Psoas muscle (tissue), 7 donors: ENCODE measurements at regions not wholly inside any gene's neighbourhood (a gene's known extent, or its start where the extent isn't known, plus 50 kb on each side); places are given as distances from the start of the nearest gene placed in this dataset.

Source experiments
- ATAC-seq, 4 donors: fragments of 200-7000 bp; cut with Tn5 transposase; one replicate each; pipeline ENCODE4 v1.9.1; 2020; ENCODE audit warnings: moderate library complexity in 3 of 4, mild to moderate bottlenecking in 2 of 4
- DNase-seq, 2 donors: peaks; one replicate each; pipeline ENCODE4 v3.0.0-alpha.2; 2020
- H3K27ac ChIP-seq: fragments of 200-600 bp; one replicate; pipeline ENCODE4 v1.8.0; 2022
- H3K27me3 ChIP-seq, 3 donors: fragments of 200-600 bp in 1 of 3; one replicate each; pipeline versions ENCODE4 v1.6.1 to v1.8.0; 2013 to 2022; ENCODE audit warnings: low read length in 2 of 3, mild to moderate bottlenecking in 2 of 3, moderate library complexity in 1 of 3; ENCODE audit not compliant: insufficient read depth in 3 of 3
- H3K36me3 ChIP-seq, 2 donors: fragments of 200-600 bp in 1 of 2; one replicate each; pipeline versions ENCODE4 v1.6.1 to v1.8.0; 2013 to 2022; ENCODE audit warnings: low read depth in 1 of 2, mild to moderate bottlenecking in 1 of 2, moderate library complexity in 1 of 2; ENCODE audit not compliant: insufficient read depth in 1 of 2
- H3K4me1 ChIP-seq: fragments of 200-600 bp; one replicate; pipeline ENCODE4 v1.8.0; 2022
- H3K4me3 ChIP-seq: fragments of 200-600 bp; one replicate; pipeline ENCODE4 v1.8.0; 2022; ENCODE audit warnings: mild to moderate bottlenecking
- H3K9me3 ChIP-seq: fragments of 200-600 bp; one replicate; pipeline ENCODE4 v1.8.0; 2022
- WGBS, 3 donors: extraction: QIAGEN DNeasy Blood & Tissue Kit; methylation state at CpG; one replicate each; pipeline versions ENCODE4 v1.1.6 to v1.1.7; 2013; 5-methylcytosine and 5-hydroxymethylcytosine counted together
- intact Hi-C, 2 donors: fragments of 100-400 bp; cut with DNase I; formaldehyde crosslinking; loops; one replicate each; pipeline versions ENCODE4 v1.11.0 to v1.14.2; 2022
- TF ChIP-seq, protein P1 (sequence below): fragments of 200-600 bp; IDR thresholded peaks from one replicate; pipeline ENCODE4 v1.8.0; 2022; ENCODE audit warnings: antibody characterized with exemption
- donor health status: healthy with polysubstance abuse.
- donor health status: DM: no; HTN: no; CAD: no; lungs with moderate emphysema.
- donor health status: Bipolar disorder and iron deficiency.
- donor health status: healthy.
- donor health status: DM: yes; HTN: yes; CAD: no.
- donor health status: DM: no; HTN: no; CAD: no.
- donor health status: DM: yes; HTN: yes; CAD: no.

DNA sequence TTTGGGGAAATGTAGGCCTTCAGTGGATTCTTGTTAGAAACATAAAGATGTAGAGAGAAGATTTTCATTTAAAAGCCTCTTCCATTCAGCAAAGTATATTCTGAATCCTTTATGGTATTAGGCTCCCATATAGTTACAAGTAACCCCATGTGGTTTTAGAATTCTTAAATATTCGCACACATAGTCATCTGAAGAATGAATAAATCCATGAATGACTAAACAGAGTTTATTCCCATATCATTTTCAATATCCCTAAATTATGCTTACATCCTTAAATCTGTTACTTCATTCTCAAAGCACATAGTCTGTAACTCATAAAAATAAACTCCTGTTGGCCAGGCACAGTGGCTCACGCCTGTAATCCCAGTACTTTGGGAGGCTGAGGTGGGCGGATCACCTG lies 962.1 kb downstream of the KCNJ18 start:
- 62 to 72% (median 64%) methylated on average over 3 of the region's 3 CpGs for WGBS, 3 donors
- TF ChIP-seq, protein P1, sequence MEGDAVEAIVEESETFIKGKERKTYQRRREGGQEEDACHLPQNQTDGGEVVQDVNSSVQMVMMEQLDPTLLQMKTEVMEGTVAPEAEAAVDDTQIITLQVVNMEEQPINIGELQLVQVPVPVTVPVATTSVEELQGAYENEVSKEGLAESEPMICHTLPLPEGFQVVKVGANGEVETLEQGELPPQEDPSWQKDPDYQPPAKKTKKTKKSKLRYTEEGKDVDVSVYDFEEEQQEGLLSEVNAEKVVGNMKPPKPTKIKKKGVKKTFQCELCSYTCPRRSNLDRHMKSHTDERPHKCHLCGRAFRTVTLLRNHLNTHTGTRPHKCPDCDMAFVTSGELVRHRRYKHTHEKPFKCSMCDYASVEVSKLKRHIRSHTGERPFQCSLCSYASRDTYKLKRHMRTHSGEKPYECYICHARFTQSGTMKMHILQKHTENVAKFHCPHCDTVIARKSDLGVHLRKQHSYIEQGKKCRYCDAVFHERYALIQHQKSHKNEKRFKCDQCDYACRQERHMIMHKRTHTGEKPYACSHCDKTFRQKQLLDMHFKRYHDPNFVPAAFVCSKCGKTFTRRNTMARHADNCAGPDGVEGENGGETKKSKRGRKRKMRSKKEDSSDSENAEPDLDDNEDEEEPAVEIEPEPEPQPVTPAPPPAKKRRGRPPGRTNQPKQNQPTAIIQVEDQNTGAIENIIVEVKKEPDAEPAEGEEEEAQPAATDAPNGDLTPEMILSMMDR: no peak
- ATAC-seq (no peak), DNase-seq (no peak)
- no peaks in the 10 kb centered on the region for H3K9me3 ChIP-seq
- no peaks in the 10 kb centered on the region for H3K27me3 ChIP-seq
- no peaks in the 10 kb centered on the region for H3K4me1 ChIP-seq
- no peak overlapping the region for H3K27ac ChIP-seq
- H3K36me3 ChIP-seq: no peaks in the 10 kb centered on the region
- no peak overlapping the region for H3K4me3 ChIP-seq
- intact Hi-C loops: no loop called here

DNA sequence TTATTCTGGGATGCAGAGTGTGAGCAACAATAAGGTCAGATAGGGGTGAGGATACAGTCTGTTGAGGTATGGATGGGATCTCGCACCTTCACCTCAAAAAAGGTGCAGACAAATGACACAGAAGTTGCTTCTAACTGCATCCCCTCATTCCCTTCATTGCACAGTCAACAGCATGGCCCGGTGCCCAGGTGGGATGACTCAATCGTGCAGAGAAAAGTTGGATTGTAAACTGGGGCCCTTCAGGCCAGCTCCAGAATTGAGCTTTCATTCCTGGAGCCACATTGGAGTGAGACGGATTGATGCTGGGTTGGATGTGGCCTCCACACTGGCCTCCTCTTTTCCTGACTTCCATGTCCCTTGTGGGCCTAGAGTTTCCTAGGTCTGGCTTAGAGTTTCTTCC lies 977.4 kb downstream of the KCNJ18 start:
- no peaks in the 10 kb centered on the region for H3K9me3 ChIP-seq
- DNase-seq (no peak), ATAC-seq (no peak)
- no peaks in the 10 kb centered on the region for H3K36me3 ChIP-seq
- 63 to 70% (median 67%) methylated on average over 4 of the region's 4 CpGs for WGBS, 3 donors
- no peak overlapping the region for H3K4me3 ChIP-seq
- no peaks in the 10 kb centered on the region for H3K27me3 ChIP-seq
- no peaks in the 10 kb centered on the region for H3K4me1 ChIP-seq
- TF ChIP-seq, protein P1: no peak
- no peak overlapping the region for H3K27ac ChIP-seq
- intact Hi-C loops: no loop called here

DNA sequence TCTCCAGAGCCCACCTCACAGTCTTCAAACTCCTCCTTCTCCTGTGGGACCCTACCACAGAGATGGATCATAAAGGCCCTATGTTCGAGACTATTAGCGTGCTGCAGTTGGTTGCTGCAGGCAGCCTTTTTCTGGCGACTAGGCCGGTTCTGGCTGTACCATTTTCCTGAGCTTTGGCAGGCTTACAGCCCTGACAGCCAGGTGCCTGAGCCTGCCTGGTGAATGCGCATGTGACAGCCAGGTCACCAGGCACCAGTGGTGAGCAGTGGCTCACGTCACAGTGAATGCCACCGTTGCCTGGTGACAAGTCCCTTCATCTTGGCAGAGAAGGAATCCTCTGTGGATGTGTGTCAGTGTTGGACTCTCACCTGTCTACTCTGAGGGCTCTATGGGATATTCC lies 978.8 kb downstream of the KCNJ18 start:
- intact Hi-C loops: no loop called here

DNA sequence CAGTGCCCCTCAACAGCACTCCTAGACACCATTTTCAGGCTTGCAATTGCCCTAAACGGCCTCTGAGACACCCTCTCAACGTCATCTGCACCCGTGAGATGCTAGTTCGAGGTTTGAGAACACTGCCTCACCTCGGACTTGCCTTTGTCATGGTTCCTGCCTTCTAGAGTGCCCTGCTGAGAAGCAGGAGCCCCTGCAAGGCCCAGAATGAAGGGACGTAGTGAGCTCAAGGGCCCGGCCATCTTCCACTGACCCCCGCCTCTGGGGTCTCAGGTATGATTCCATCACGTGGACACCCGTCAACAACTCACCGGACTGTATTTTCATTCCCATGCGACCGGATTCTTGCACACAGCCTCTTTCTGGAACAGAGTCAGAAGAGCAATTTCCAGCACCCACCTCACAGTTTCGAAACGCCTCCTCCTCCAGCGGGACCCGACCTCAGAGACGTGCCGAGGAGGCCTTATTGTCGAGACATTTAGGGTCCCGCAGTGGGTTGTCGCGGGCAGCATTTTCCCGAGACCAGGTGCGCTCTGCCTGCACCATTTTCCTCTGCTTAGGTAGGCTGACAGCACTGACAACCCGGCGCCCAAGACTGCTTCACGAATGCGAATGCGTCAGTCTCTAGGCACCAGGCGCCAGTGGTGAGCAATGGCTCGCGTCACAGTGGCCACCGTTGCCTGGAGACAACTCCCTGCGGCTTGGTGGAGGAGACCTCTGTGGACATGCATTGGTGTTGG lies 999.9 kb downstream of the KCNJ18 start:
- TF ChIP-seq, protein P1: no peak
- DNase-seq: no peak
- WGBS, 3 donors: 84 to 87% (median 84%) methylated on average over 35 of the region's 35 CpGs
- H3K27me3 ChIP-seq: no peaks in the 10 kb centered on the region
- H3K4me3 ChIP-seq: no peak overlapping the region
- intact Hi-C loops: no loop called here
- H3K4me1 ChIP-seq: no peaks in the 10 kb centered on the region
- H3K27ac ChIP-seq: no peak overlapping the region
- no peaks in the 10 kb centered on the region for H3K36me3 ChIP-seq
- ATAC-seq: no peak
- H3K9me3 ChIP-seq: no peaks in the 10 kb centered on the region

More for the DNA sequence above, 978.8 kb downstream of the KCNJ18 start:
- 74 to 84% (median 81%) methylated on average over 7 of the region's 7 CpGs for WGBS, 3 donors
- Histone ChIP-seq H3K27ac (no peak overlapping the region), H3K4me3 (no peak overlapping the region), H3K4me1 (no peaks in the 10 kb centered on the region), H3K27me3 (no peaks in the 10 kb centered on the region), H3K9me3 (no peaks in the 10 kb centered on the region), H3K36me3 (no peaks in the 10 kb centered on the region)
- ATAC-seq (no peak), DNase-seq (no peak)
- TF ChIP-seq, protein P1: no peak

DNA sequence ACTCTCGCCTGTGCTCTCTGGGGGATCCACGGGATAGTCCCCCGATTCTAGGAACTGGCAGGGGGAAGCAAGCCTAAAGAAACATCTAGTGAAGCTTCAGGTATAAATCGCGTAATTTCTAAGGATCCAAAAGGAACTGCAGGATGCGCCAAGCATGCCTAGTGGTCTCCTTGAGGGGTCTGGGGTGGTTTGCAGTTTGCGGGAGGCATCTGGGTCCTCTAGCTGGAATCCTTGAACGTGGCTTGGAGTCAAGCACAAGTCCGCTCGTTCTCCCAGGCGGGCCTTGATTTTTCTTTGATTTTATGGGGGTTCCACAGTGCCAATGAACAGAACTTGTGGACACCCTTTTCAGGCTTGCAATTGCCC lies 1000.5 kb downstream of the KCNJ18 start:
- no peak for ATAC-seq
- no peak for DNase-seq
- intact Hi-C loops: no loop called here
- Histone ChIP-seq H3K36me3 (no peaks in the 10 kb centered on the region), H3K27me3 (no peaks in the 10 kb centered on the region), H3K4me3 (no peak overlapping the region), H3K9me3 (no peaks in the 10 kb centered on the region), H3K4me1 (no peaks in the 10 kb centered on the region), H3K27ac (no peak overlapping the region)
- WGBS, 3 donors: 82 to 88% (median 84%) methylated on average over 11 of the region's 11 CpGs
- TF ChIP-seq, protein P1: no peak
